Hematopoietic multipotent progenitor cell treated with erythropoietin and hydrocortisone succinate and interleukin-3 and kit ligand, for 15 days (in vitro differentiated cells): ENCODE measurements at regions not wholly inside any gene's neighbourhood (a gene's known extent, or its start where the extent isn't known, plus 50 kb on each side); places are given as distances from the start of the nearest gene placed in this dataset.
"Not testable (repeated sequence)": the region's sequence is repeated elsewhere in the genome, so short reads cannot be mapped to it uniquely, and the experiment has no call there.

ENCODE experiments used
- DNase-seq: peaks from one replicate; pipeline ENCODE4 v3.0.0-alpha.2; 2015; ENCODE audit warnings: low spot score

DNA sequence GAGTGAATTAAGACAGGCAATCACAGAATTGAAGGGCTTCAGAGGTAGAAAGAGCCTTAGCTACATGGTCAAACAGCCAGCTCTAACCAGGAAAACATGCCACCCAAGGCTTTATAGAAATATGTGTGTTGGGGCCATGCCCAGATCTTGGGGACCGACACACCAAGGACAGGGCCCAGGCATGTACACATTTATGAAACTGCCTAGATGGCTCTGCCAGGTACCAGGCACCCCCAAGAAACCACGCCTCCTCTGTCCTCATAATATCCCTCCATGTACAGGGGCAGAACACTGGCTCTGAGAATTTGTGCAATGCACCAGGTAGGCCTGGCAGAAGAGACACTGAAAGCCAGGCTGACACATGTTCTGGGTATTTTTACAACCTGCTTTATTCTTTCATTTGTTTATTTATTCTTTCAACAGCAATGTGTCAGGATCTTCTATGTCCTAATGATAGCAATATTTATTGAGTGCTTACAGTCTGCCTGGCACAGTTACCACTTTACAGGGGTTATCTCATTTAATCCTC is 137.9 kb upstream of the LSM14A start:
- DNase-seq, result no peak

DNA sequence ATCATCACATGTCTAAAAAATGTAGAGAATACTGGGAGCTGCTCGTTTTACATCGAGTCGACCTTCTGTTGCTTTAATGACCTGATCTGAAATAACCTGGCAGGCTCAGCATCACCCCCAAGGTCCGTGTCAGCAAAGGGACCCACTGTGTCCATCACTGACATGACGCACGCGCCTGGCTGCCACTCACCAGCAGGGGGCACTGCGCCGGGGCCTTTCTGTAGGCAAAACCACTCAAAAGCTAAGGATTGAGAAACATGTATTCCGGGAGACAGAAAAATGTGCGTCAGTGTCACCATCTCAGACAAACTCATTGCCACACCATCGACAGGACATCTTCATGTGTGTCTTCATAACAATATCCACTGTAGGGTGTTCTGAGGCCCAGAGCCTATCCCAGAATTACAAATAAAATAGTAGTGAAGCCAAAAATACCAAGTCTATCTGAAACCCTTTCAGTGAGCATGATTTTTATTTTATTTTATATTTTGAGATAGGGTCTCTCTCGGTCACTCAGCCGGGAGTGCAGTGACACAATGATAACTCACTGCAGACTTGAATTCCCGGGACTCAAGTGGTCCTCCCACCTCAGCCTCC is 130.3 kb upstream of the LSM14A start:
- DNase-seq, result peak; percentile 64

DNA sequence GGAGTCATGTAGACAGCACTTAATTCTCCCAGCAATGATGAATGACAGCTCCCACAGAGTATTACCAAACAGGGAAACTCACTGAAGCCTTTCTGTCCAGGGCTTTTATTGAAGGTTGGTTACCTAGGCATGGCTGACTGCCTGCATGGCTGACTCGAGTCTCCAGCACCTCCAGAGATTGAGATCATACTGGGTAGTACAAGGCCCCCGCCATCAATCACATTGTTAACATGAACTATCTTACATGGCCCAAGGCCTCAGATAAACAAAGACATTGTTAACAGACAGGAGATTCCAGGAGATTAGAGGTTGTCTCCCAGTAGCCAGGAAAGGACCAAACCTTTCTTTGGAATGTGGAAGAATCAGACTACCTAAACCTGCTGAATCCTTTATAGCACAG is 128.3 kb upstream of the LSM14A start:
- DNase-seq, result no peak

GRCh38 chr19:34049944-34050343 is 122.4 kb upstream of the LSM14A start:
- no peak for DNase-seq

- DNase-seq, result not testable (repeated sequence)
Observed at GRCh38 chr19:34050430-34050829, 121.9 kb upstream of the LSM14A start.

DNA sequence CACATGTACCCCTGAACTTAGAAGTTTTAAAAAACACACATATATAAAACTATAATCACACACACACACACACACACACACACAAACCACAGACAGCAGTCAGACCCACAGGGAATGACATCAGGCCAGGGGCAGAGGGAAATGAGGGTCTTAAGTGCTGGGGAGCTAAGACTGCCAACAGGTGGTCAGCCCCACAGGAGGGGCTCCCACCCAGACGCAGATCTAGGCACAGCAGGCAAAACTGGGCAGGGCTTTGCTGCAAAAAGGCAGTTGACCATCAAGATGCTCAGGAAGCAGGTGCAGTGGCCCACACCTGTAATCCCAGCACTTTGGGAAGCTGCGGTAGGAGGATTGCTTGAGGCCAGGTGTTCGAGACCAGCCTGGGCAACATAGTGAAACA is 121.0 kb upstream of the LSM14A start:
- DNase-seq, result no peak

DNA sequence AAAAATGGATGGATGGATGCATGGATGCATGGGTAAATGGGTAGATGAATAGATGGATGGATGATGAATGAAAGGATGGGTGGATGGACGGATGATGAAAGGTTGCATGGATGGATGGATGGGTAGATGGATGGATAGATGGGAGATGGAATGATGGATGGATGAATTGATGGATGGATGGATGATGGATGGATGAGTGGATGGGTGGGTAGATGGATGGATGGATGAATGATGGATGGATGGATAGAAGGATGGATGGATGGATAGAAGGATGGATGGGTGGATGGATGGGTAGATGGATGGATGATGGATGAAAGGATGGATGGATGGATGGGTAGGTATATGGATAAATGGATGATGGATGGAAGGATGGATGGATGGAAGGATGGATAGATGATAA is 115.1 kb upstream of the LSM14A start:
- DNase-seq, result no peak

DNA sequence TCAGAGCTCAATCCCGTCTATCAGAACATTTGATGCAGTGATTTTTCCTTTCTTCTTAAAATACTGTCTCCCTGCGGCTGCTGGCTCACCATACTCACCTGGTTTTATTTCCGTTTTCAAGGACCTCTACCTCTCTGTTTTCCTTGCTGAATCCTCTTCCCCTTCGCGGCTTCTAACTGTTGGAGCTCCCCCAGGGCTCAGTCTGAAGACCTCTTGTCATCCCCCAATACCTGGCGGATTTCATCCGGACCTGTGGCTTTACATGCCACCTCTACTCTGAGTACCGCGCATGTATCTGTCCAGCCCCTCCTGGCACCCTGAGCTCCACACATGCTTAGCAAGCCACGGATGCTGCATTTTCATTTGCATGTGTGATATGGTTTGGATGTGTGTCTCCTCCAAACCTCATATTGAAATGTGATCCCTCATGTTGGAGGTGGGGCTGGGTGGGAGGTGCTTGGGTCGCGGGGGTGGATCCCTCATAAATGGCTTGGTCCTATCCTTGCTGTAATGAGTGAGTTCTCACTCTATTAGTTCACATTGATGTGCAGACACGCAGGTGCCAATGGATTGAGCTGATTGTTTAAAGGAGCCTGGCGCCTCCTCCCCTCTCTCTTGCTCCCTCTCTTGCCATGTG is 106.2 kb upstream of the LSM14A start:
- no peak for DNase-seq

DNA sequence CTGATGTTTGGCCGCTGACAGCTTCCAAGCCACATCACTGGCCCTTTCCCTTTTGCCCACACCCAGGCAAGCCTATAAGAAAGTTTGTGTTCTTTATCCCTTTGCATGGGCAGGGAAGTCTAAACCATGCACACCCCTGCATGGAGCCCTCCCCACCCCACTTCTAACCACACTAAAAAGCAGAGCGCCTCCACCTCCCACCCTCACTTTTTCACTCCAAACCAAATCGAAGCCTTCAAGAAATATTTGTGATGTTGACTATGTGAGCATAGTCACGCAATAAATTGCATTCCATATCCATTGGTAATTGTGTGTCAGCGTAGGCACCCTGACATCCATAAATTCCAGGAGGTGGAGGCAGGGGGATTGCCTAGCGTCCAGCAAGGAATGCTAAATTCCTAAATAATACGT is 104.4 kb upstream of the LSM14A start:
- DNase-seq, result no peak

DNA sequence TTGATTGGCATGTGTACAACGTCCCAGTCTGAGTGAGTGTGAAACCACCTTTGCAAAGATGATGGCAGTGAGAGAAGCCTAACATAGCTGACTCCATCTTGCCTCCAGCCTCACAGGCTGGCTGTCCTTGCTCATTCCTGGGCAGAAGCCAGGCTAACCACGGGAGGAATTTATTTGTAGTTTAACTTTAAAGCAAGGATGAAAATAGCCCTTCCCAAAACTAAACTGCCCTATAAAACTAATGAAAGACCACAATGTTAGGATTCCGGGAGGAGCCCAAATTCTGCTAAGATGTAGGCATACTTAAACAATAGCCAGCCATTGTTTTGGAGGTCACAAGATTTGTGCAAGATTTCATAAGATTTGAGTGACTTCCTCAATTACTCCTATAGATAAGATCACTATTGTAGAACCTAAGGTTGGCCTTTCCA is 96.6 kb upstream of the LSM14A start:
- no peak for DNase-seq

DNA sequence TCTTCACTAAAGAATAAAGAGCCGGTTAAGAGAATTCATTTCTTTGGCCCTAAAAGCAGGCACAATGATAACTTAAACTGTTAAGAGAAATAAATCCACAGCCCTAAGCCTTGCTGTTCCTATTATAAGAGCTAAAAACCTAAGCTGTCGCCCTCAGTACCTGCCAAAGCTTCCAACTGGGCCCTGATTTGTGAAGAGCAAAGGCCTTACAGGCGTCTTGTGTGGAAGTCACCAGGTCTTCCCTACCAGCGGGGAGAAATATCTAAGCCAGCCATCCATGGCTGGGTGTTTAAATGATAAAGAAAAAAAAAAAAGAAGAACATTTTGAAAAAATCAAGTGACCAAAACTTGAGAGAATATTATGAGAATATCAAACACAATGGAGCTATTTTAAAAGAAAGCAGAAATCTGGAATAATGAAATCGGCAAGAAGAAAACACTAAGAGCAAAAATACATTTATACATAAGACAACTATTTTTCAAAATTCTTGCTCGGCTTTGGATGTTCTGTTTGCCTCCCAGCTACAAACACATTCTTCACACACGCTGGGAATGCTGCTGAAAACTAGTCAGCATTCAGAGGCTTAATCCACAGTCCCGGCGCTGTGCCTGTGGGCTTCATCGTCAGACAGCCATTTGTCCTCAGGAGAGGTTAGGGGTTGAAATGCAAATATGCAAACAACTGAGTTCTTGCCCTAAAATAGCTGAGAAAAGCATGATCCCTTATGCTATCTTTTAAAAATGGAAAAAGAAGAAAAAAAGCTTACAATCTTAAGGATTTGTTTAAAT is 89.8 kb upstream of the LSM14A start:
- DNase-seq, result no peak

DNA sequence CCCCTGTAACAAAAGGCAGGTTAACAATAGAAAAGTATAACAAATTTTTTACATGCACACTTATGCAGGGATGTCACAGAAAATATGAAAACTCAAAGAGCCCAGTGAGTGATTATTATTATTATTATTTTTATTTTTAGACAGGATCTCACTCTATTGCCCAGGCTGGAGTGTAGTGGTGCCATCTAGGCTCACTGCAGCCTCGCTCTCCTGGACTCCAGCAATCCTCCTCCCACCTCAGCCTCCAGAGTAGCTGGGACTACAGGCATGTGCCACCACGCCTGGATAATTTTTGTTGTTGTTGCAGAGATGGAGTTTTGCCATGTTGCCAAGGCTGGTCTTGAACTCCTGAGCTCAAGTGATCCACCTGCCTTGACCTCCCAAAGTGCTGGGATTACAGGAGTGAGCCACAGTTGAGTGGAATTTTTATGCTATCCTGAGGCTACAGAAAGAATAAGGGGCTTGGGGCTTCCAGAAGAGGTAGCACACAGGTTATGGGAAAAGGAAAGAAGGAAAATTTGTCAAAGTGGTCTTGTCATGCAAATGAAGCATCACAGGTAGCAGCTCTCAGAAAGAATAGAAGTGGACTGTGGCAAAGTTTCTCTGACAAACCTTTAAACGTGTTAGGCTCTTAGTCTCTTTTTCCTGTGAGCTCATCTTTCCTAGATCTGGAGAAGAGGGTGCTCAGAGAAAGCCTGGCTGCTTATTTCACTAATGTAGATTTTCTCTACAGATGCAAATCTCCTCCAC is 87.7 kb upstream of the LSM14A start:
- no peak for DNase-seq

GRCh38 chr19:34085336-34085735 is 87.0 kb upstream of the LSM14A start:
- no peak for DNase-seq

DNA sequence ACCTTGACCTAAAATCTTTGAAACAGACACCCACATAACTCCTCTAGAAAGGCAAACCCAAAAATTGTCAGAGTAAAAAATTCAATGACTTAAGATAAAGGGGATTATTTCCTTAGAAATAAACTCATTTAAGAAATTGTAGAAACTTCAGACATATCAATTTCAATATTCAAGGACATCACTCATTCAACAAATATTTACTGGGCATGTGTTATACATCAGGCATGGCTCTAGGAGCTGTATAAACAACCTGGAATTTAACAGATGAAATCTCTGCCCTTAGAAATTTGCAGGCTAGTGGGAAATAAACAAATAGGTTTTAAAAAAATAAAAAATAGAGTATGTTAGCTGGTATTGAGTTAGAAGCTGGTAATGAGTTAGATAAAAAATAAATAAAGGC is 84.0 kb upstream of the LSM14A start:
- DNase-seq, result no peak

DNA sequence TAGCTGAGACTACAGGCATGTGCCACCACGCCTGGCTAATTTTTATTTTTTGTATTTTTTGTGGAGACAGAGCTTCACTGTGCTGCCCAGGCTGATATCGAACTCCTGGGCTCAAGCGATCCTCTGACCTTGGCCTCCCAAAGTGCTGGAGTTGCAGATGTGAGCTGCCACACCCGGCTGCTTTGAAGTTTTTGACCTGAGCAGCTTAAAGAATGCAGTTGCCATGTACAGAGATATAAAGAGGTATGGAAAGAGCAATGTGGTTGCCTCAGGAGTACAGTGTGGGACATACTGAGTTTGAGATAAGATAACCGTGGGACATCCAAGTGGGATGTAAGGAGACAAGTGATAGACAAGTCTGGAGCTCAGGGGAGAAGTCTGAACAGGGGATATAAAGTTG is 82.7 kb upstream of the LSM14A start:
- DNase-seq, result no peak

GRCh38 chr19:34094960-34095359 is 77.3 kb upstream of the LSM14A start:
- DNase-seq, result no peak

- not testable (repeated sequence) for DNase-seq
Observed at GRCh38 chr19:34095411-34095810, 76.9 kb upstream of the LSM14A start.

DNA sequence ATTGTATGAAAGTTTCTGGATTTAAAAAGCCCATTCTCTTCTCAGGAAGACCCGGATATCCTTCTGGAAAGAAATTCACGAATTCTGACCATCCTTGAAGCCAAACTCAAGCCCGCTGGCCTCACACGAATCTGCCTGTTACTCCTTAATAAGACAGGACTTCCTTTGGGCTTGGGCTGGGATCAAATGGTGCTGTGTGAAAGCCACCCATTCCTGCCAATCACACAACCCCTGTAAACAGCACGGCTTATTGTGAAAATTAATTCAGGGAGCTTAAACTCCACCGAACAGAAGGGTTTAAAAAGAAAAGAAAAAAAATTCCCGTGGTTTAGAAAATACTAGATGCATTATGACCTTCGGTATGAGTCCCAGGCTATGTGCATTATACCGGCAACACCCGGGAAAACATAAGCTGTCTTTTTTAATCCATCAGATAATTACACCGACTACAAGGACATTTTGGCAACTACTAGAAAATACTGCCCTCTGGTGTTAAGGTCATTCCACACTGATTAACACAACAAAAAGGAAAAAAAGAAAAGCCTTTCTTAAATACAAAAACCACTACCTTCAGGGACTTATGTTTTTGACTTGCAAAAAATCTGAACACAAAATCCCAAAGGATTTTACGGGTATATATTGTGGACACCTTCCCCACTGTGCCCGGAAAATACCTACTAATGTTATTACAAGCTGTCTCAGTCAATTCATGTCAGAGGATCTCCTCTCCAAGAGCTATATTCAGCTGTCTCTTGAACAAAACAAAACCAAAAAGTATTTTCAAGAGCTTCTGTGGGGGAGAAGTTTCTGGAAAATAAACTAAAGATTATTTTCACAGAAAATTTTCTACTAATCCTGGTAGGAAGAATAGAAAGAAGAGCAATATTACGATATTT is 76.0 kb upstream of the LSM14A start:
- DNase-seq, result peak; percentile 23

- DNase-seq, result no peak
Observed at GRCh38 chr19:34104096-34104495, 68.2 kb upstream of the LSM14A start.

- no peak for DNase-seq
Observed at GRCh38 chr19:34104557-34104956, 67.7 kb upstream of the LSM14A start.

GRCh38 chr19:34109596-34109995 is 62.7 kb upstream of the LSM14A start:
- no peak for DNase-seq
